HG03432 (cell line): ENCODE measurements at regions not wholly inside any gene's neighbourhood (a gene's known extent, or its start where the extent isn't known, plus 50 kb on each side); places are given as distances from the start of the nearest gene placed in this dataset.
"Not testable (repeated sequence)": the region's sequence is repeated elsewhere in the genome, so short reads cannot be mapped to it uniquely, and the experiment has no call there.

Source experiments
- ATAC-seq: cut with Tn5 transposase; IDR thresholded peaks from one replicate; pipeline ENCODE4 v1.9.1; 2021; ENCODE audit warnings: mild to moderate bottlenecking, moderate library complexity; ENCODE audit not compliant: unreplicated experiment

- ATAC-seq, result no peak
These were observed 795.8 kb downstream of the DIAPH3 start for GRCh38 chr13:59367904-59368303.

DNA sequence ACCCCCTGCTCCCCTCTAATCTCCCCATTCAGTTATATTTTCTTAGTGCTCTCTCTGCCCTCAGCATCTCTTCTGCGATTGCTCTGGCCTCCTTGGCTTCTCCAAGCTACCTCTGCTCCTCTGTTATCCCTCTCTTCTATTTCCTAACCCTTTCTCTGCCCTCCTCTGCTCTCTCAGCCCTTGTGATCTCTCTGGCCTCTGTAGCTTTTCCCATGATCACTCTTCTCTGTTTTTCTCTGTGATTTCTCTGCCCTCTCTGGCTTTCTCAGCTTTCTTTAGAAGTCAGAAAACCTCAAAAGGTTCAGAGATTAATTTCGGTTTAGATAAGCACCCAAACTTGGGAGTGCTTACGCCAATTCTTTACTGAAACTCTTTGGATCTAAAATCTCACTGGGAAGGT is 795.0 kb downstream of the DIAPH3 start:
- ATAC-seq, result no peak

DNA sequence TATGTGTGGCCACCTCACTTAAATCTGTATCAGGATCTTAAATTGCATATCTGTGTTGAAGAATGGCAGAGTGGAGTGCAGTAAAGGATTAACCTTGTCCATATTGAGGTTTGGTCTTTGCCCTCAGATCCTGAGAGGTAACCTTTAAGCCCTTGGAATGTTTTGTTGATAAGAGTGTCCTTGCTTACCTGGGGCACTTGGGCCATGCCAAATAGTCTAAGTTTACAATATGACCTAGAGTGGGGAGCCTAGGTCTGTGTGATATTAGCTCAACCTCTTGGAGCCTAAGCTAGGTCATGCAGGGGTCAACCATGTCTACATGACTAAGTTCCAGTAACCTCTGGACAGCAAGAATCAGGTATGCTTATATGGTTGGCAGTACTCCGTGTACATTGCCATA is 792.5 kb downstream of the DIAPH3 start:
- ATAC-seq, result no peak

DNA sequence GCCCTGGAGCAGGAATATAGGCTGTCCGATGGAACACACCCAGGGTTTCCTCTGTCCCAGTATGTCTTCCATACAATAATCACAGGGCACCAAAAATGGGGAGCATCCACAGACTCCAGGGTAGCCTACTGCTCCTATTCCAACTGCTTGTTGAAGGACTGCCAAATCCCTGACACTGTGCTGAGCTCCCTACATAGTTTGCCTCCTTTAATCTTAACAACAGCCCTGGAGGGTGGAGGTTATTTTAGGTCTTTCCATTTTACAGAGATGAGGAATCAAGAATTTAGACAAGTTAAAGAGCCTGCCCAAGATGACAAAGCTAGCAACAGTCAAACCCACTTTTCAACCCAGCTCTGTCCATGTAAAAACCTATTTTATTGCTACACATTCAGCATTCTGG is 790.4 kb downstream of the DIAPH3 start:
- ATAC-seq, result no peak

DNA sequence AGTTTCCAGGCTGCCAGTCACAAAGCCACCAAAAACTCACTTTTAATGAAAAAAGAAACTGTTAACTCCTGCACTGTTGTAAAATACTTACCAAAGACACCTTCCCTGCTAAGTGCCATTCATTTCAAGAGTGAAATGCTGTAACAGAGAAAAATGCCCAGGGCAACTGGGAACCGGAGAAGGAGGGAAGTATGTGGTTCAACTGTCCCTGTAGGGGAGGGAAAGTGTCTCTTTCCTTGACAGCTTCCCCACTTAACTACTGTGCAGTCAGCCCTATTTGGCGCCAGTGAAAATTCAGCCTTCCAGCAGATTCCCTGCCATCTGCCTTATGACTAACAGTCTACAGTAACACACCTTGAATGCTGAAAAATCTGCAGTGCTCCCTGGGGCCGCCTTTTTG is 789.0 kb downstream of the DIAPH3 start:
- no peak for ATAC-seq

DNA sequence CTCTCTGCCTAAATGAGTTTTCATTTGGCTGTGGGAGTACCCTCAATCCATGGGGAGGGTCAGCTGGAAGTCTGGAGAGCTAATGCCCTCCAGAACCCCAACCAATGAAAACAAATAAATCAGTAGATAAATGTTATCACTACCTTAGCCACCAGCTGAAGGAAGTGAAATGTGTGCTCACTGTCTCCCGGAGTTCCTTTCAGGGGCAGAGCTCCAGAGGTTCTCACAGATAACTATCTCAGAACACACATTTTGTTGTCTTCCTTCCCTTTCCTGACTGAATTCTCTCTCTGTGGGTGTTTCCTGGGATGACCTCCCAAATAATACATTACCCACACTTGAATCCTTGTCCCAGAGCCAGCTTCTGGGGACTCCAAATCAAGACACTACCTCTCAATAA is 779.6 kb downstream of the DIAPH3 start:
- no peak for ATAC-seq

- ATAC-seq, result peak; percentile 100
These were observed 772.0 kb downstream of the DIAPH3 start for GRCh38 chr13:59391696-59392095.

DNA sequence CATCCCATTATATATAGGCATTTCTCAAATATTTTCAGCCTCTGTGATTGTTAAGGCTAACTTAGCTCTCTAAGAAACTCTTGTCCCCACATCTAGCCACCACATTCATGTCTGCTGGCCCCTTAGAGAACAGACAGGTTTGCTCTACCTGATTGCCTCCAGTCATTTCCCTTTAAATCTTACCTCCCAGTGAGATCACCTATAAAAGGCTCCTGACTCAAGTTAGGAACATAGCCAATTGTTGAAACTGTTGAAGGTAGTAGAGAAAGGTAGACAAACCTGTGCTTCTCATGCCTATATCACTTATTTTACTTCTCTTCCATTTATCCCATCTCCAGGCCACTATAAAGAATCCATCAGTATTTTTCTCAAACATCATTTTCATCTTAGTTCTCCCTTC is 771.4 kb downstream of the DIAPH3 start:
- ATAC-seq, result no peak

DNA sequence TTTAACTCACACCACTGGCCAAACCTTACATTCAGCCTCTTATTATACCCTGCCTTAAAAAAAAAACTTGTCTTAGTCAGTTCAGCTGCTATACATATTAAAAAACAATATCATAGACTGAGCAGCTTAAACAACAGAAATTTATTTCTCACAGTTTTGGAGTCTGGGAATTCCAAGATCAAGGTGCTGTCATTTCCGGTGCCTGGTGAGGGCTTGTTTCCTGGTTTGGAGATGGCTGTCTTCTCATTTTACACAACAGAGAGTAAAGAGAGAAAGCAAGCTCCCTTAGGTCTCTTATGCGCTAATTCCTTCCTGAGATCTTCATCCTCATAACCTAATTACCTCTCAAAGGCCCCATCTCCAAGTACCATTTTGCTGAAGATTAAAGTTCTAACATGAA is 769.2 kb downstream of the DIAPH3 start:
- ATAC-seq, result no peak

DNA sequence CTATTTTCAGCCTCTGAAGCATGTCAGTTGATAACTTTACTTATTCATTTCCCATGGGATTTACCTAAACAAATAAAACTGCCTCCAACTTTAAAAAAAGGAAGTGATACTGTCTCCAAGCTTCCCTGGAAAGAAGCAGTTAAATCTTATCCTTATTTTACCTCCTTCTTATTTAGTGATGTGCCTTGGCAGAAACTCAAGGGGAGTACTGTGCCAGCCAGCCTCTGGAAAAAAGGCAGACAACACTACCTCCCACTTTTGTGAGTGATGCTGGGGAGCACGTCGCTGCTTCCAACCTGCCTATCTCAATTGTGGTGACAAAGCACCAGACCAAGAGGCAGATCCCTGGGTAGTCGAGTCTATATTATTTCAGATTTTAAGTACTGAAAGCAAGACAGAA is 765.6 kb downstream of the DIAPH3 start:
- ATAC-seq, result no peak

DNA sequence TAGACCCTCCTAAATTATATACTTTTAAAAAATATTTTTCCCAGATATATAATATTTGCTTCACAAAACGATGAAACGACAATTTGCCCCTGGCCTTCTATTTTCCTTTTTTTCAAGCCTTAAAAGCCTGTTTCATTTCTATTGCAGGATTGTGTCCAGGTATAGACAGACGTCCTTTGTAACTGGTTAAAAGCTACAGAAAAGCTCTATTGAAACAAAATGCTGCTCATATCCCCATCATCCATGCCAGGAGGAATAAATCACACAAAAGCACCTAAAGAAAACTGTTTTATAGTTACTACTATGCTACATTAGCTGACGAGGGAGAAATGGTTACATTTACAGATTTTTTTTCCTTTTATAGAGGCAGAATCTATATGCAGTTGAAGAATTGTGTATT is 765.1 kb downstream of the DIAPH3 start:
- ATAC-seq, result no peak

GRCh38 chr13:59399513-59399912 is 764.2 kb downstream of the DIAPH3 start:
- ATAC-seq, result no peak

DNA sequence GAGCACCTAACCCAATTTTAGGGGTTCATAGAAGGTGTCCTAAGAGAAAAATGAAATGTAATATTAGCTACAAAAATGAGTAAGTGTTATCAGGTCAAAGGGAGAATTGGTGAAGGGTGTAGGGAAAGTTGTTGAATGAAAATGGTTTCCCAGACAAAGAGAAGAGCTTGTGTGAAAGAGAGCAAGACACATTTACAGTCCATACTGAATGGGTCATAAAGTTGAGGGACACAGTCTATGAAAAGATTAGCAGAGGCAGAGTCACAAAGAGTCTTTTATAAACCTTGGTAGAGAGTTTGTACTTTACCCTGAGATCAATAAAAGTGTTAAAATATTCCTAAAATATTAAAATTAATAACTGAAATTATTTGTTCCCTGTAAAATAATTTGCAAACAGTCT is 759.4 kb downstream of the DIAPH3 start:
- no peak for ATAC-seq

- ATAC-seq, result not testable (repeated sequence)
These were observed 756.5 kb downstream of the DIAPH3 start for GRCh38 chr13:59407251-59407650.

DNA sequence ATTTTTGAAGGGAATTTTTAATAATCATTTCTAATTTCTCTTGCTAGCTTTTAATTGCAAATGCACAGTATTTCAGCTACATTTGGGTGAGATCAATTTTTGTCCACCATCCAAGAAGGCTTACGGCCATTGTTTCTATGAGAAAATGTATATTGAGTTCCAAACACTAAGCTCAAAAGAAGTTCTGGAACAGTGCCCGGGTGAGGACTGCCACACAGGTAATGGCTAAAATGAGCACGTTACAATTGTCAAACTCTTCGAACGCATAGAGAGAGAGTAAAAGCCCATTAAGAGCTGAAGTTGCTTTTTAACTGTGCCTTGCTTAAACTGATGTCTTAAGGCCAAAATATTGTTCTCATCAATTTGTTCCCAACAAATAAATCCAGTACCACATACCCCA is 755.0 kb downstream of the DIAPH3 start:
- ATAC-seq, result no peak

DNA sequence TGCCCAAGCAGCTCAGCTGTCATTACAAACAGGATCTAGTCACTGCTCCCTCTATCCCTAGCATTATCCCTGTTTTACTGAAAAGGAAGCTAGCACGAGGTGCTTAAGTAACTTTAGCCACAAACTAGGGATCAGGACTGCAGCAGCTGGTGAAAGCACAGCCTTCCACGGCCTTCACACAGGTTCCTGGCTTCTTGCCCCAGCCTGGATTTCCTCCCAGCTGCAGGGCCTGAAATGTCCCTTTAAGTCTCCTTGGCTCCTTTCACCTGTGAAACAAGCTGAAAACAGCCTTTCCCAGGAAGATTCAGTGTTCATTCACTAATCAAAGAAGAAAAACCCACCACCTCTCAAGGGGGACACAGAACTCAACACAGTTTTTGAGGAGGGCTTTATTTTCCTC is 754.5 kb downstream of the DIAPH3 start:
- no peak for ATAC-seq

- no peak for ATAC-seq
These were observed 754.0 kb downstream of the DIAPH3 start for GRCh38 chr13:59409634-59410200.

- peak; percentile 95 for ATAC-seq
These were observed 750.6 kb downstream of the DIAPH3 start for GRCh38 chr13:59413126-59413525.

DNA sequence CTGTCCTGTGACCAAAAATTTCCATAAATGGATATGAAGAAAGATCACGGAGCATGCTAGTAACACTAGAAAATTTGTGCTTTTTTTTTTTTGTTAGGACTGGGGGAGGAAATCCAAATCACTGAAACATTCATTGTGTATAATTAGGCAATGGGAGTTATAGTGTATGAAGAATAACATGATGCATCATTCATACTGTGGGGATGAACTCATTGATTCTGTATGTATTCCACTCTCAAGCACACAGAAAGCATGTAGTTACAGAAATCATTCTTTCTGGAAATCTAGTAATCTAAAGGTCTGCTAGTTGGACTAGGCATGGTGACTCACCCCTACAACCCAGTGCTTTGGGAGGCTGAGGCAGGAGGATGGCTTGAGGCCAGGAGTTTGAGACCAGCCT is 749.7 kb downstream of the DIAPH3 start:
- no peak for ATAC-seq

DNA sequence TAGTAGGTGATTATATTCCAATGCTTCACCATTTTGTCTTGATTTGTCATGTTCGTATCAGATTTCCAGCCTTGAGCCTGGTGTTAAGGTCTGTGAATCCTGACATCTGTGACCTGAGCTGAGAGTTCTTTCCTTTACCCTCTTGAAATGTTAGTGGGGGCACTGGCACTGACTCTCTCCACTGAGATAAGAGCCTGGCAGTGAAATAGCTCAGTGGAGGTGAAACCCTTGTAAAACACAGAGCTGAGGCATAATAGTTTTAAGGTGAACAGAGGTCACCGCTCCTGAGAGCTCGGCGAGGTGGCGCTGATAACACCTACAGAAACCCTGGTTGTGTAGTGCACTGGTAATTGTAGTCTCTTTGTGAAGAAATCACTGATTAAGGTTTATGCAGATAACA is 748.2 kb downstream of the DIAPH3 start:
- no peak for ATAC-seq

DNA sequence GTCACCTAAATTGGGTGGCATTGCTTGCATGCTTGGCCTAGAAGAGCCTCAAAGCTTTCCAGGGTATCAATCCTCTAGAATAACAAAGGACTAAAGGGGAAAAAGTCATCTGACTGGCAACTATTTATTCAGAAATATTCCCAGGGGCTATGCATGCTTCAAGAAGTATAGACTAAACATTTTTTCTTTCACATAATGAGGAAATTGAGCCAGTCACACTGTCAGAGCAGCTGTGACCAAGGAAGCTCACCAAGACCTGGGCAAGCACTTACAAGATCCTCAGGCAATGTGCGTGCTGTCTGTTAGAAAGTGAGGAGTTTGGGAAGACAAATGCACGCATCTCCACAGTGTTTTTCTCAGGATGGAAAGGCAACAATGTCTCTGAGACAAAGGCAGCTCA is 747.2 kb downstream of the DIAPH3 start:
- no peak for ATAC-seq

GRCh38 chr13:59422646-59423045 is 741.1 kb downstream of the DIAPH3 start:
- no peak for ATAC-seq

GRCh38 chr13:59423708-59424340 is 739.9 kb downstream of the DIAPH3 start:
- no peak for ATAC-seq
